Hepatocyte (in vitro differentiated cells): ENCODE measurements at regions not wholly inside any gene's neighbourhood (a gene's known extent, or its start where the extent isn't known, plus 50 kb on each side); places are given as distances from the start of the nearest gene placed in this dataset.

Source experiments
- CTCF ChIP-seq: fragments of 200-600 bp; sonication (generic); IDR thresholded peaks from 2 replicates; pipeline ENCODE4 v1.5.1; 2016; ENCODE audit warnings: antibody characterized with exemption, mild to moderate bottlenecking; ENCODE audit not compliant: poor library complexity
- EZH2 ChIP-seq: fragments of 200-600 bp; sonication (generic); IDR thresholded peaks from 2 replicates; pipeline ENCODE4 v1.6.1; 2016; ENCODE audit warnings: antibody characterized with exemption, mild to moderate bottlenecking, borderline replicate concordance
- EZH2phosphoT487 ChIP-seq: fragments of 200-600 bp; sonication (generic); IDR thresholded peaks from one replicate; pipeline ENCODE4 v1.6.1; 2018; ENCODE audit warnings: antibody characterized with exemption, mild to moderate bottlenecking, low read depth, moderate library complexity; ENCODE audit not compliant: unreplicated experiment, severe bottlenecking

DNA sequence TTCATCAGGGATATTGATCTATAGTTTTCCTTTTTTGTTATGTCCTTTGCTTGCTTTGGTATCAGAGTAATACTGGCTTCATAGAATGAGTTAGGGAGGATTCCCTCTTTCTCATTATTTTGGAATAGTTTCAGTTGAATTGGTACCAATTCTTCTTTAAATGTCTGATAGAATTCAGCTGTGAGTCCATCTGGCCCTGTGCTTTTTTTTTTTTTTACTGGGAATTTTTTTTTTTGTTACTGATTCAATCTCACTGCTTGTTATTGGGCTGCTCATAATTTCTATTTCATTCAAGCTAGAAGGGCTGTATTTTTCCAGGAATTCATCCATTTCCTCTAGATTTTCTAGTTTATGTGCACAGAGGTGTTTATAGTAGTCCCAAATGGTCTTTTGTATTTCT, 103.9 kb downstream of the RND3 start:
- TF ChIP-seq CTCF (no peak), EZH2 (no peak), EZH2phosphoT487 (no peak)
